ENCODE measurements at regions not wholly inside any gene's neighbourhood (a gene's known extent, or its start where the extent isn't known, plus 50 kb on each side); places are given as distances from the start of the nearest gene placed in this dataset.
"Not testable (repeated sequence)": the region's sequence is repeated elsewhere in the genome, so short reads cannot be mapped to it uniquely, and the experiment has no call there.

DNA sequence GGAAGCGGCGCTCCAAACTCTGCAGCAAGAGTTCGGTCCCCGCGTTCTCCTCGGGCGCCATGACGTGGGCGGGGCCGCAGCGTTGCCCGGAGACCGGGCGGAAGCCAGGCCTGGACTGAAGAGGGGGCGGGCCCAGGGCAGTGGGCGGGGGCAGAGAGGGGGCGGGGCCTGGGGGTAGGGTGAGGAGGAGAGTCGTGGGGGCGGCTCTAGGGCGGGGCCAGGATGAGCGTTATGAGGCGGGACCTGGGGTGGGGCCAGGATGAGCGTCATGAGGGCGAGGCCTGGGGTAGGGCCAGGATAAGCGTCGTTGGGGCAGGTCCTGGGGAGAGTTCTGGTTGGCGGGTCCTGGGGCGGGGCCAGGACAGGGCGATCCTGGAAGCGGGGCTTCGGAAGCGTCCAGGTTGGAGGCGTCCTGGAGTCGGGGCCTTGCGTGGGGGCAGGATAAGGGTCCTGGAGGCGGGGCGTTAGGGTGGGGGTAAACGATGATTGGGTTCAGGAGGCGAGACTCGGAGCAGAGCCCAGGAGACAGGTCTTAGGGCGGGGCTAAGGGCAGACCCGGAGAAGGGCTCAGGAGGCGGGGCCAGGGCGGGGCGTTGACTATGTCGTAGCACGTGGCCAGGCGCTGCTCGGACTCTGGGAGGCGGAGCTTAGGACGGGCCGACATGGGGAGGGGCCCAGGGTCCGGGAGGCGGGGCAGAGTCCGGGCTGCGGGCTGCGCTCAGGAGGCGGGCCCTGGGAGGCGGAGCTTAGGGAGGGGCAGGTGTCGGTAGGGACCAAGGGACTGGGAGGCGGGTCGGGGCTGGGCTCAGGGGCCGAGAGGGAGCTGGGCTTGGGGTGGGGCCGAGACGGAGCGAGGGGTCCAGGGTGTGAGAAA, 131.1 kb upstream of the ALDH3B2 start:
- peak; percentile 84 for DNase-seq (ENCODE audit: low read depth, low spot score)

DNA sequence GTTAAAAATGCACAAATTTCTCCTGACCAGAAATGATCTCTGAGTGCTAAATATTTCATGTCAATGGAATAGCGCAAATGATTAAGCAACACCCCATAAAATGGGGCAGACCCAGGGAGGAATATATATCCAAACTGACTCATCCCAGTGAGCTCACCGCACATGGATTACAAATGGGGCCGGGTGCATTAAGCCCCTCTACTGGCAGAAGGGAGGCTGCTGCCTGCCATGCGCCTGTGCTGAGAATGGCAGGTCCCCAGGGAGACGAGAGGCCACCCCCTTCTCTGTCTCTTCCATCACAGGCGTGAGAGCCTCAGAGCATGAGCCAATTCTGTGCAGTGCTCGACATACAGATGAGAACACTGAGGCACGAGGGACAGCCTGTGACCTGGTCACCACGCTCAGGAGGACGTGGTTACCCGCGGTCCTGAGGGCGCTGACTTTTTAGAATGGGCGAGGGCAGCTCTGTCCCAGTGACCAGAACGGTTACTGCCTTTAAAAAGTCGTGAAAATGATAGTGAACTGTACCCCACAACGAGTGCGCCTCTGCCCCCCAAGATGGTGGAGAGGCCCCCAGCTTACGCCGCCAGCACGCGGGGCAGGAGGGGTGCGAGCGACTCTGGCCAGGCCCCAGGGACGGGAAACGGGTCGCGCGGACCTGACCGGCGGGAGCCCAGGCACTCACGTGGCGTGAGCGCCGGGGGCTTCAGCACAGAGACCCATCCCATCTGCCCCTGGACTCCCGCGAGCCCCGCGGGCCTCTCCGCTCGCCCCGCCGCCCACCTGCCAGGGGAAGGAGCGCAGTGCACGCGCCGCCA, 130.2 kb upstream of the ALDH3B2 start:
- not testable (repeated sequence) for DNase-seq (ENCODE audit: low read depth, low spot score)

DNA sequence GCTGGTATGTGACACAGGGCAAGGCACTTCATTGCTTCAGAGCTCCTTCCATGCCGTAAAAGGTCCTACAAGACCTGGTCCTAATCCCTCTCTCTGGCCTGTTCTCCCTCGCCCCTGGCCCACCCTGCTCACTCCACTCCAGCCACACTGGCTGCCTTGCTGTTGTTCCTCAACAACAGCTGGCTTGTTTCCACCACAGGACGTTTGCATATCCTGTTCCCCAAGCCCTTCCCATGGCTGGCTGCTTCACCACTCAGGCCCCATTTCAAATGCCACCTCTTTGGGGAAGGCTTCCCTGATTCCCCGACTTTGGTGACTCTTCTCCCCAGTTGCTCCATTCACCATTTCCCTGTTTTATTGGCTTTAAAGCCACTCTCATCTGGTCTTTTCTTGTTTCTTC, 129.1 kb upstream of the ALDH3B2 start:
- DNase-seq (ENCODE audit: low read depth, low spot score): not testable (repeated sequence)

DNA sequence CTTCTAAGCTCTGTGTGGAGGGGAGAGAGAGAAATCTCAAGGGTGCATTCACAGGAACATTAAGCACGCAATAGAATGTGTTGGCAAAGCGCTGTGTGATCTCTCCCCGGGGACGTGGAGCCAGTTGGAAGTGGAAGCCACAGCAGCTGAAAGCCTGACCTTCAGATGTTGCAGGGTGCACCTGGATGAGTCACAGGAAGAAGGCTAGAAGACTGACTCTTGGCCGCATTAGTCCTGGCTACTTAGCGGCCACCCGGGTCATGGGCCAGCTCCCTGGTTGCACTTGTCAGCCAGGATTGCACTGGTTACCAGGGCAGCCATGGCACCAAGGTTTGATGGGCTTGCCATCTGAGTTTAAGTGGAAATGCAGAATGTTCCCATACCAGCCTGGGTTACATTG, 128.6 kb upstream of the ALDH3B2 start:
- DNase-seq (ENCODE audit: low read depth, low spot score): not testable (repeated sequence)

DNA sequence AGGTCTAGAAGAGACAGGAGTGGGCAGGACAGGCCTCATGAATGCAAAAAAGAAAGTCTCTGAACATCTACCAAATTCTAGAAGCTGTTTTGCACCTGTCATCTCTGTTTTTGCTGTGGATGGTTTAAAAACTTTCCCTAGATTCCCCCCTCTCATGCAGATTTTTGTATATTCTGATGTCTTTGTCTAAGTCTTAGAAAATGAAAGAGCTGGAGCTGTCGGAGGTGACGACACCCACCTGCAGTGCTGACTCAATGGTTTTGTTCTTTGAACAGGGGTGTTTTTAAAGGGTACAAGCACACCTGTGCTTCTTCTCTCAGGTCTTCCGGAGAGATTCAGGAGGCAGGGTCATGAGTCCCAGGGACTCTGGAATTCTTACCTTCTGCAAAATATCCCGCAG, 128.2 kb upstream of the ALDH3B2 start:
- DNase-seq (ENCODE audit: low read depth, low spot score): not testable (repeated sequence)

DNA sequence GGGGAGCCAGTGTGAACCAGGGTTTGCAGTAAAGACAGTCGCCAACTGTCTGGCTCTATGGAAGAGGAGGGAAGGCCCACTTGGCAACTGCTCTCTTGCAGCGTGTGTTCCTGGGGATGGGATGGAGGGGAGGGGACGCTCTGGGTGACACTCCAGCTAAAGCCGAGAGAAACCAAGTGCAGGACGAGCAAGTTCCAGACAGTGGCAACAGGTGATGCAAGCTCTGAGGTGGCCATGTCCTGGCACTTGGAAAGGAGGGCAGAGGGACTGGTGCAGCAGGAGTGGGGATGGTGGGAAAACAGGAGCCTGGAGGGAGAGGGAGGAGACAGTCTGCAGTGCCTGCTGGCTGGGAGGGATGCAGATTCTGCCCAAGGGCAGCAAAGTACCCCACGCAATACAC, 127.0 kb upstream of the ALDH3B2 start:
- not testable (repeated sequence) for DNase-seq (ENCODE audit: low read depth, low spot score)

DNA sequence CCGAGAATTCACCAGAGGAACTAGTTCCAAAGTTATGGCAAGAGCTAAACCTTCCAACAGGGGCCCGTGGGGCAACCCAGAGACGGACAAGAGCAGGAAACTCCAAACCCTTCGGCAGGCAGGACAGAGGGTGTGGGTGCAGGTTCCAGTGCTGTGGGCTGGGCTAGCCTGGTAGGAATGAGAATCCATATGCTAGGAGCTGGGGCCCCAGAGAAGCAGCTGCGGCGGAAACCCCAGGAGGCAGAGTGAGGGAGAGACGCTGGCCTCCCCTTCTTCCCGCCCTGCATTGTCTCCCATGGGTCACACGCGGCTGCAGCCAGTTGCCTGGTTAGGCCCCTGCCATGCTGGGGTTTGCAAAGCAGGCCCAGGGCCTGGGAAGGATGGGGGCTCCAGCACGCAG, 126.2 kb upstream of the ALDH3B2 start:
- not testable (repeated sequence) for DNase-seq (ENCODE audit: low read depth, low spot score)

DNA sequence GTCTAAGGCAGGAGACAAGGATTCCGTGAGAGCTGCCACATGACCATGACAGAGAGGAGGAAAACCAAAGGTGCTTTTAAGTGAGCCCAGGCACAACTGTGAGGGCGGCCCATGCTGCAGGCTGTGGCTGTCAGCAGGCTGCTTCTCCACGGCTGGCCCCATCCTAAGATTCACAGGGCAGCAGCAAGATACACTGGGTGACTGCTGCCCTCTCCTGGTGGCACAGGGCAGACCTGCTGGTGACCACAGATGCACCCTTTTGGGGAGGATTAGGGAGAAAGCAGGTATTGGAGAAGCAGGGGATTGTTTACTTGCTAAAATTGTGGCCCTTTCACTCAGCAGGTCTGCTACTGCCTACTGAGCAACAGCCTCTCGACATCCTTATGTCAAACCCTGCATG, 125.4 kb upstream of the ALDH3B2 start:
- not testable (repeated sequence) for DNase-seq (ENCODE audit: low read depth, low spot score)

DNA sequence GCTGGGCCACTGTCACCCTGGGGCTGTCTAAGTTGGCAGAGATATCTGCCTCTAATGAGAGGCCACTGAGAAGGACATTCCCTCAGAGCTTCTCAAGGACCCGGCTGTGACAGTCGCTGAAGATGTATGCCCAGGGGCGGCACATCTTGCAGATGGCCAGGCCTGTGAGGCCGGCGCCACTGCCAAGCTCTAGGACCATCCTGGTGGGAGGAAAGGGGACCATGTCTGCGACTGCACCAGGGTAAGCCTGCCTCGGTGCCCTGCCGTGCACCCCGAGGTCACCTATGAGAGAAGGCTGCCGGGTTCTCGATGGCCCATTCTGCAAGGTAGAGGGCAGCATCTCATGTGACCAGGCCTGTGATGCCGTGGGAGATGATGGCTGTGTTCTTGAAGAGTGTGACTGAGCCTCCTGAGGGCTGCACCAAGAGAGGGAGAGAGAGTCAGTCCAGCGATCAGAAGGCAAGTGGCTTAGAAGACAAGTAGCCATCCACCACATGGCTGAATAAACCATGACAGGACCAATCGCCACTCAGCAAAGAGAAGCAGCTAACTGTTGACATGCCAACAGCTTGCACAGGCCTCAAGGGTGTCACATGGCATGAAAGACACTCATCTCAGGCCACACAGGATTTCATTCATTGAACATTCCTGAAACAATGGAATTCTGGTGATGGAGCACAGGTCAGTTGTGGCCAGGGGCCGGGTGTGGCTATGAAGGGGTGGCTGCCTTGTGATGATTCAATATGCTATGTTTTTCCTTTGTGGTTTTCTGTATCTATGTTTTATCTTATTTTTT, 123.5 kb upstream of the ALDH3B2 start:
- not testable (repeated sequence) for DNase-seq (ENCODE audit: low read depth, low spot score)

DNA sequence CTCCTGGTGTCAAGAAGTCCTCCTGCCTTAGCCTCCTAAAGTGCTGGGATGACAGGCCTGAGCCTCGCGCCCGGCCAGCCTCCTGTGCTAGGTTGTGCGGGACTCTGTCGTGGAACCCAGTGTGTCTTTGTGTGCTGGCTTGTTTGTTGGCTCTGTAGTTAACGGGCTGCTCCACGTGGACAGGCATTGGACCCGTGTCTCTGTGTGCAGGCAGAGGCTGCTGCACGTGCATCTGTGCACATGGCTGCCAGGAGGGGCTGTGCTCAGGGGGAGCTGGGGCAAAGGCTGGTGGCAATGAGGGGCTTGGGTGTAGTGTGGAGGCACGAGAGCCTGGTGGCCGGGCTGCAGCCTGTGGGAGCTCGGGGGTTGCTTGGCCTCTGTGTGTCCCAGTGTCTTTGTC, 121.3 kb upstream of the ALDH3B2 start:
- no peak for DNase-seq (ENCODE audit: low read depth, low spot score)

DNA sequence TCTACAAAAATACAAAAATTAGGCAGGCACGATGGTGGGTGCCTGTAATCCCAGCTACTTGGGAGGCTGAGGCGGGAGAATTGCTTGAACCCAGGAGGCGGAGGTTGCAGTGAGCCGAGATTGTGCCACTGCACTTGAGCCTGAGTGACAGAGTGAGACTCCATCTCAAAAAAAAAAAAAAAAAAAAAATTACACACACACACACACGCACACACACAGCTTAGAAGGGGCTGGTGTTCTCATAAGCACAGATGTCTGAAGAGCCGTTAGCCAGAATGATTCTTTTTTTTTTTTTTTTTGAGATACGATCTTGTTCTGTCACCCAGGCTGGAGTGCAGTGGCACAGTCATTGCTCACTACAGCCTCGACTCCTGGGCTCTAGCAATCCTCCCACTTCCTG, 119.3 kb upstream of the ALDH3B2 start:
- DNase-seq (ENCODE audit: low read depth, low spot score): not testable (repeated sequence)

DNA sequence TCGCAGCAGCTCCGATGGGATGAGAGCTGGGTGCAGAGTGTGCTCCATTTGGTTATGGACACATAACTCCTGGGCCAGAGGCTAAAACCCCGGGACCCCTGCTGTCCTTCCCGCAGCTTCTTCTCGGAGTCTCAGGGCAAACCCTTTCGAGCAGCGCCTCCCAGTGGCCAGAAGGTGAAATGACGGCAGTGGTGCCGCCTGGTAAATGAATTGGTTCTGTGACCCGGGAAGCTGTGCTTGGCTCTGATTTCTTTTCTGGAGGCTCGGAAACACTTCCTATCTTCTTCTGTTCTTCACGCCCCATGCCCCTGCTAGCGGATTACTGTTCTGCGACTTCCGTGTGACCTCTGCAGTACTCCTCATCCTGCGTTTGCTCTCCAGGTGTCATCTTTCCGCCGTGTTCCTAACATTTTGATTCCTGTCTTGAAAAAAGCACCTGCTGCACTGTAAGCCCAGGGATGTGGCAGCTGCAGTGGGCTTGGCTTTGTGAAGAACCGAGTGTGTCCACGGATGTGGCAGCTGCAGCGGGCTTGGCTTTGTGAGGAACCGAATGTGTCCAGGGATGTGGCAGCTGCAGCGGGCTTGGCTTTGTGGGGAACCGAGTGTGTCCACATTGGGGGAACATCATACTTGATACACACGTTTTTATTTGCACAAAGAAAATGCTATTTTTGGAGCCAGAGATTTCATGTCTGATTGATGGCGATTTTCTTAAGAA, 118.0 kb upstream of the ALDH3B2 start:
- DNase-seq (ENCODE audit: low read depth, low spot score): not testable (repeated sequence)

DNA sequence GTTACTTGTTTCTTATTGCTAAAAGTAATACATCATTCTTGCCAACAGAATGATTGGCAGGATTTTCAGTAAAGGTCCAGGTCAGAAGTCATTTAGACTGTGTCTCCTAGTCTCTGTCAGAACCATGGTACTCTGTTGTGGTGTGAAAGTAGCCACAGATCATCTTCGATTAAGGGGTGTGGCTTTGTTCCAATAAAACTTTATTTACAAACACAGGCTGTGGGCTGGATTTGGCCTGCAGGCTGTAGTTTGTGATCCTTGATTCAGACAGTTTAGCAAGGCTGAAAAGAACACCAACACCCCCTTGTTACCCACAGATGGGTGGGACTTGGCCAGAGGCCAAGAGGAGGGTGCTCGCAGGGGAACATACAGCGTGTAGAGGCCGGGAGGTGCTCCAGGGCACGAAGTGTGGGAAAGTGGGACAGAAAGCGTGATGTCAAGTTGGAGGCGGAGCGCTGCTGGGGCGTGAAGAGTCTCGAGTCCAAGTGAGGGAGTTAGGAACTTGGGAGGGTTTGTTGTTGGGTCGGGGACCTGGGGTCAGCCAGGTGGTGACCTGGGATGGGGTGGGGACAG, 117.3 kb upstream of the ALDH3B2 start:
- DNase-seq (ENCODE audit: low read depth, low spot score): not testable (repeated sequence)

DNA sequence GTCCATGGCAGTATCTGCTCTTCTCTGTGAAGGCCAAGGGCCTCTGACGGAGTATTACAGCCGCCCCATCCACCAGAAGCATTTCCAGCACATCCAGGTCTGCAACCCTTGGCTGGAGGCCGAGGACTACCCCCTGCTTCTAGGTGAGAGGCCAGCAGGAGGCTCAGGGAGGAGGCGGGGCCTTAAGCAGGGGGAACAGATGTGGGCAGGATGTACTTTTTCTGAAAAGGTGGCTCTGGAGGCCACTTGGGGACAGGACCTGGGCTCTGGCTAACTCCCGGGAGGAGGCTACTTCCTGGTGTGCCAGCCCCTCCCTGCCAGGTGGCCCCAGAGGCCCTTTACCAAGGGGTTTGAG, 113.9 kb upstream of the ALDH3B2 start:
- not testable (repeated sequence) for DNase-seq (ENCODE audit: low read depth, low spot score)

DNA sequence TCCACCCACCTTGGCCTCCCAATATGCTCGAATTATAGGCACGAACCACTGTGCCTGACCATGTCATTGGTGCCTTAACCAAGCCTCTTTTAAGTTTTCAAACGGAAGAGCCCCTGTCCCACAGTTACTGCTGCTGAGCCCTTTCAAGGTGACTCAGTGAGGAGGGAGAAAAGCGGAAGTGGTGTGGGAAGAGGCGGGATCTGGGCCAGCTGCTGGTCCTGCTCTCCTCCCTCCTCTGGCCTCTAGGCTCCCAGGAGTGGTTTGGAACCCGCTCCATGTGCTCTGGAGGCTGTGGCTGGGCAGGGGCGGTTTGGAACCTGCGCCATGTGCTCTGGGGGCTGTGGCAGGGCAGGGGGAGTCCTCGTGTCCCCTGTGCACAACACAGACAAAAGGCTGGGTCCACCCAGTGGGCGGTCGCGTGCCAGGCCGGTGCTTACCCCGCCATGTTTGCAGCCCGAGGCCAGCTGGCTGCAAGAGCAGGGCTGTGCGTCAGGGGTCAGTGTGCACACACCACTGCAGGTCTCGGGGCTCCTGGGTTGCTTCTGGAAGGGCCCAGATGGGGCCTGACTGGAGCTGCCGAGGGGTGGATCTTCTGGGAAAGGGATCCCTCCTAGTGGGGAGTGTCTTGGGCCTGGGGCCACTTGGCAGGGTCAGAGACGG, 113.4 kb upstream of the ALDH3B2 start:
- DNase-seq (ENCODE audit: low read depth, low spot score): not testable (repeated sequence)

DNA sequence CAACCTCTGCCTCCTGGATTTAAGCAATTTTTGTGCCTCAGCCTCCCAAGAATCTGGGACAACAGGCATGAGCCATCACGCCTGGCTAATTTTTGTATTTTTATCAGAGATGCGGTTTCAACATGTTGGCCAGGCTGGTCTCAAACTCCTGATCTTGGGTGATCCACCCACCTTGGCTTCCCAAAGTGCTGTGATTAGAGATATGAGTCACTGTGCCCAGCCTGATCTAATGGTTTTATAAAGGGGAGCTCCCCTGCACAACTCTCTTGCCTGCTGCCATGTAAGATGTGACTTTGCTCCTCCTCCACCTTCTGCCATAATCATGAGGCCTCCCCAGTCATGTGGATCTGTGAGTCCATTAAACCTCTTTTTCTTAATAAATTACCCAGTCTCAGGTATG, 107.5 kb upstream of the ALDH3B2 start:
- not testable (repeated sequence) for DNase-seq (ENCODE audit: low read depth, low spot score)

DNA sequence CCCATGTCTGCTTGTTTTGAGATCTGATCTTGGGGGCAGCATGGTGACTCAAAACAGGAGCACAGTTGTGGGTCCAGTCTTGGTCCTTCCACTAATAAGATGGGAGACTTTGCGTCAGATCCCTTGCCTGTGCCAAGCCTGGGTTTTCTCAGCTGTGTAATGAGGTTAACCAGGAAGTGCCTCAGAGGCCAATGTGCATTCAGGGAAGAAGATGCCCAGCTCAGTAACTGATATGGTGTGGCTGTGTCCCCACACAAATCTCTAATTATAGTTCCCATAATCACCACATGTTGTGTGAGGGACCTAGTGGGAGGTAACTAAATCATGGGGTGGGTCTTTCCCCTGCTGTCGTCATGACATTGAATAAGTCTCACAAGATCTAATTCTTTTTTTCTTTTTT, 107.1 kb upstream of the ALDH3B2 start:
- not testable (repeated sequence) for DNase-seq (ENCODE audit: low read depth, low spot score)

DNA sequence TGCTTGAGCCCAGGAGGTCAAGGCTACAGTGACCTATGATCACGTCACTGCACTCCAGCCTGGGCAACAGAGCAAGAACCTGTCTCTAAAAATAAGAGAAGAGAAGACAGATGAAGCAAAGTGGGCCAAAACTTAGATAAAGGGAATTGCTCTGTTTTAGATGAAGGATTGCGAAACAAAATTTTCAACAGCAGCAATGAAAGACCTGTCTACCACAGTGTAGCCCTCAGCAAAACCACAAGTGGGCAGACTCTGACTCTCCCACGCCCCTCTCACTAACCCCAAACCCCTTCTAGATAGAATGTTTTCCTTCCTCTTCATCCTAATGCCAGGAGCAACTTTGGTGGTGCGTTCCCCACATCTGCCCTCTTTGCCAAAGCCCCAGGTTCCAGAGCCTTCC, 105.6 kb upstream of the ALDH3B2 start:
- DNase-seq (ENCODE audit: low read depth, low spot score): no peak

DNA sequence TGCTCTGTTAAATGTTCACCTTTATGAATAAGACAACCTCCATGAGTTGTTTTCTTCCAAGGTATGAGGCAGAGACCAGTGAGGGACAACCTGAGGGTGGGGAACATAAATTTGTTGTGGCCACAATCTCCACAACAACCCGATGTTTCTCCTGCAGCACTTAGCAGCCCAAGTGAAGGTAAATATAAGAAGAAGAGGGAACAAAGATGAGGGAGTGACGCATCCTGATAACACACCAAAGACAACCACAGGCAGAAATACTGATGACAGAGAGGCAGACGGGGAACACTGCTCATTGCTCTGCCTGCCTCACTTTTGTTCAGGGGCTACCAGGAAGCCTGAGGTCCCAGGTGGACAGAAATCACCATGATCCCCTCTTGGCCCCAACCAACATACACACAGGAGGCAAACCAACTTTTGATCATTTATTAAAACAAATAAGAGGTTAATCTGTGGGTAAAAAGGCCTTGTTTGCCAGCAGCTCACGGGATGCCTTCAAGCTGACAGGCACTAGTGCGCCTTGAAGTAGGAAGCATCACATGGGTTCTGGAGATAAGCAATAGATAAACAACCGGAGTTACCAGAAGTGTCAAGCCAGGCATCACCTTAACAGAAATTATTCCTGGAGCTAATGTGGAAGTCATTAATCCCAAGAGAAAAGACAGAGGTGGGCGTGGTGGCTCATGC, 104.9 kb upstream of the ALDH3B2 start:
- DNase-seq (ENCODE audit: low read depth, low spot score): not testable (repeated sequence)

All from pulmonary artery endothelial cell (primary cell).